ENCODE measurements at regions not wholly inside any gene's neighbourhood (a gene's known extent, or its start where the extent isn't known, plus 50 kb on each side); places are given as distances from the start of the nearest gene placed in this dataset.
A peak's percentile ranks its signal among the peaks of the same experiment; 100 is the strongest.

DNA sequence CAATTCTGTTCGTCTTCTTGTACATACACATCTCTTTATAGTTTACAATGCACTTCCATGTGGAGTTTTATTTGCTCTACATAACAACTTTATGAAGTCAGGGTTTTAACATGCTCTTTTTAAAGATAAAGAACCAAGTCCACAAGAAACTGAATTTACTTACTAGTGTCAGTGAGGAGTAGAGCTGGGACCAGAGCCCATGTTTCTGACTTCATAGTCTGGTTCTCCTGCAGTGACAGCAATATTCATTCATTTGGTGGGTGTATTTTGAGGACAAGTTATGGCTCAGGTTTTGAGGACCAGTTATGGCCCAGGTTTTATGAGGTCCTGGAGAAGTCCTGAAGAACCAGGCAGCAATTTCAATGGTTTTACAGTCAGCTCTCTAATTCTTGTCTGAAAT lies 481.9 kb upstream of the TNC start:
- DNase-seq (ENCODE audit: low read depth) = no peak

DNA sequence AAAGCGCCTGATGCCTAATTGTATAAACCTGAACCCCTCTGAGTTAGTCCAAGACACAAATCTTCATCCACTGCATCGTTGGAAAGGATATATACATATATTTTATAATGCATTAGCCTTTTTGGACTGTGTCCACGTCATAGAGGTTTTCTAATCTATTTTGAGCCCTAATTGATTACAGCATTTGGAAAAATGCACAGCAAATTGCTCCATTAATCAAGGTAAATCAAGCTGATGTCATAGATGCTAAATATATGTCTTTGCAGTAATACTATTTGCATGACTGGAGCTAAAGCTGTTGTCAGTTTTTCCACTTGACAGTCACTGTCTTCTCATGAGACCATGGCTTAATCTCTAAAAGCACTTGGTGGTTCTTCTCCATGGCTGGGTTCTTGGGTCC lies 483.5 kb upstream of the TNC start:
- no peak for DNase-seq (ENCODE audit: low read depth)

DNA sequence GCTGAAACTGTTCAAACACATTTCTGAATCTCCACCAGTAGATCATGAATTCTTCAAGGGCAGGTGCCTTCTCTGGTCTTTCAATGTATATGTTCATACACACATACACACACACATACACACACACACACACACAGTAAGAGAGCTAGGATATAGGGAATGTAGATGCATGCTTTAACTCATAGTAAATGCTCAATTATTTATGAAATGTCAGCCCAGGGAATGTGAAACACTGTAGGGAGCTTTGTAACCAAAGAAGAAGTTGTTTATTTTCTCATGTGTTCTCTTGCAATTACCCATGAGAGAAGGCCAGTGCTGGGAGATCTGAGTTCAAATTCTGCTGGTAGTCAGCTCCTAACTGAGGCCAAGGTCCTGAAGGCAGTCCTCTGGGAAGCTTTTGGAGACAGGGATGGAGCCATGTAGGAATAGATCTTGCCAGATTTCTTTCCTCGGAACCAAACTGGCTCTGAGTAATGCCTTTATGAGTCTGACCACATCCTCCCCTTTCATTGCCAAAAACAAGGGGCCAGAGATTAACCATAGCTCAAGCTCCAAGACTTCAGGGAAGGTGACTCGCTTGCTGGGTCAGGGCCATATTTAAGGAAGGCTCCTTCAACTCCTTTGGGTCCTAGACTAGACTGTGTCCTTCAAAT lies 487.0 kb upstream of the TNC start:
- DNase-seq (ENCODE audit: low read depth) = peak; percentile 71

DNA sequence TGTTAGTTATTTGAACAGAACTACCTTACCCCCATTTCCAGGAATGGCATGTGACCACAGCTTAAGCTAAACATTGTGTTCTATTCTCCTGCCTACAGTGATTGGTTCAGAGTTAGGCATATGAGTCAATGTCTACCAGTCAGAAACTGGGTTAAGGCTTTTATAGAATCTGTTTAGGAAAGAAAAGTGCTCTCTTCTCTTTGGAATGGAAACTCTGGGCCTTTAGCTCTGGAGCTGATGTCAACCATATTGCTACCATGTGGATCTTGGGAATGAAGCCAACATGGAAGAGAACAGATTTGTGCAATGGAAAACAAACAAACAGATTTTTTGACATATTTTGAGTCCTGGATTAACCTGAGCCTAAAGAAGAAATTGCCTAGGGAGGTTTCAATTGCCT lies 488.9 kb upstream of the TNC start:
- DNase-seq (ENCODE audit: low read depth) = no peak

DNA sequence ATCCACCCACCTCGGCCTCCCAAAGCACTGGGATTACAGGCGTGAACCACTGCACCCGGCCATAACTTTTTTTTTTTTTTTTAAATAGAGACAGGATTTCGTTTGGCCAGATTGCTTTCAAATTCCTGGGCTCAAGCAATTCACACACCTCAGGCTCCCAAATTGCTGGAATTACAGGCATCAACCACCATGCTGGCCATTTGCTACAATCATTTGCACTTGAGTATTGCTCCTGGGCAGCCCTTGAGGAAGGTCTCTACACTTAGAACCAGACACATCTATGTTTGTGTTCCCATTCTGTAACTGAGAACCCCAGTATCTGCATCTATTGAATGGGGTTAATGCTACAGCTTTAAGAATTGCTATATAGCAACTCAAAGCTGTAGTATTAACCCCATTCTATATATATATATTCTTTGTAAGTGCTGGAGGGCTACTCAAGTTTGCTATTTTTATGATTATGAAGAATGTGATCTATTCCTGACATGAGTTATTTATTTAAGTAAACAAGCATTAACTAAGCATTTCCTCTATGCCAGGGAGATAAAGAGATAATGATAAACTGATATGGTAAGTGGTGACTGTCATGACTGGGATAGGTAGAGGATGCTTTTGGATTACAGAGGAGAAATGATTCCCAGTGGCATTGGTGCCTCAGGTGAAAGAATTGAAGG lies 496.5 kb upstream of the TNC start:
- DNase-seq (ENCODE audit: low read depth) = no peak

DNA sequence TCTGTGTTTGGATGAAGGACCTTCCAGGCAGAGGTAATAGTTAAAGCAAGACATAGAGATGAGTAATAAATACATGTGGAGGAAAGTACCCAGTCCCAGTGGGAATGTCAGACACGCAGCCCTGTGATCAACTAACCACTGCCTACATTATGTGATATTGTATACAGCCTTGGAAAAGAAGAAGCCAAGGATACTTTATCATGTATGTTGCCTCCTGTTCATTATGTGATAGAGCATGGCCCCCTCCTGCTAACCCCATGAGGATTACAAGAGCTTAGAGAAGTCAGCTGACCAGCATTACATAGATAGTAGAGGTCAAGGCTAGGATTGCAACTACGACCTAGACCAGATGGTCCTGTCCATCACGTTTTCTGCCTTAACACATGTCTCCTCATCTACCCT lies 497.0 kb upstream of the TNC start:
- DNase-seq (ENCODE audit: low read depth) = peak; percentile 63

DNA sequence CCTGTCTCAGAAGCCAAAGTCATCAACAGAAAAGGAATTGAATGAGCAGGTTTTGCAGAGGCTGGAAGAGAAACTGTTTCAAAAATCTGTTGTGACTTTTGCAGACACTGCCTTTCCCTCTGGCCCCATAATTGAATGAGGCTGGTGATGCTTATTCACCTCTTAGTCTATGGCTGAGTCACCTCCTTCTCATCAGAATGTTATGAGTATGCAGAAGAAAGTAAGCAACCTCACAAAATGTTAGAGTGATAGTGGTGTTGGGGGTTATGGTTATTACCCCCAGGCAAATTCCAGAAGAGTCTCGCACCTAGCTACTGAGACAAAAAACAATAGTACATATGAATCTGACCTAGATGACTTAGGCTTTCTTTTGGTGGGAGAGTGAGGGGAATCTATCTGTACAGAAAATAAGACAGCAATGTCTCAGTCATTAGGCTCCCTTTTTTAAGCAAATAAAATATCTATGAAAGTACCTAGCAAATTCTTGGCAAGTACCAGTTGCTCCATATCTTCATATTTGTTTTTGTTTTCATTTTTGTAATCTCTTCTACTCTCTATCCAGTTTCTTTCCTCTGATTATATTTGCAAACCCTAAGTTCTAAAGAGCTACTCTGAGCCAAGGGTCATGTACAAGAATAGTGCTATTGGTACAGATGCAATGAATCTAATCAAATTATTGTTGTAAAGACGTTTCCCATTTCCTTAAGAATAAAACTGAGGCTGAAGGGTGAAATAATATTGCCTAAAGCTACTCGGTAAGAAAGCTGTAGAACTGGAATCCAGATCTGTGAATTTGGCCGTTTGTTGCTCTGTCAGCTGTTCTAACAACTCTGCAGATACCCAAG lies 498.1 kb upstream of the TNC start:
- peak; percentile 37 for DNase-seq (ENCODE audit: low read depth)

DNA sequence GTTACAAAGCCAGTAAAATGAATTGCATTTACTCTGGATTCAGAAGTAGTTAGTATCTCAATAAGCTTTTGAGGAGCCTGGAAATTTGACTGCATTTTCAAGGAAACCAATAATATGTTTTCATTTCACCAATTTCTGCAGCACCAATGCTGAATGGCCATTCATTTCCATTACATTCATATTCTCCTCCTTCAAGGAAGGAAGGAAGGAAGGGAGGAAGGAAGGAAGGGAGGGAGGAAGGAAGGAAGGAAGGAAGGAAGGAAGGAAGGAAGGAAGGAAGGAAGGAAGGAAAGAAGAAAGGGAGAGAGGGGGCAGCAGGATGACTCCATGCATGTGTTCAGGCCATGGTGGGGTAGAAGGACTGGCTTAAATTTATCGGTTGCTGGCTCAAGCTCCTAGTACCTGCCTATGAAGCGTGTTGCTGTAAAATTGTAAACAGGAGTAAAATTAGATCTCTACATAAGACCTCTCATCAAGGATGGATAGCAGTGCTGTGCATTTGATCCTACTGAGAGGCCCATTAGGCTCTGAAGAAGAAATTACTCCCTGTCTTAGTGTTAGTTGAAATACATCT lies 498.8 kb upstream of the TNC start:
- no peak for DNase-seq (ENCODE audit: low read depth)

DNA sequence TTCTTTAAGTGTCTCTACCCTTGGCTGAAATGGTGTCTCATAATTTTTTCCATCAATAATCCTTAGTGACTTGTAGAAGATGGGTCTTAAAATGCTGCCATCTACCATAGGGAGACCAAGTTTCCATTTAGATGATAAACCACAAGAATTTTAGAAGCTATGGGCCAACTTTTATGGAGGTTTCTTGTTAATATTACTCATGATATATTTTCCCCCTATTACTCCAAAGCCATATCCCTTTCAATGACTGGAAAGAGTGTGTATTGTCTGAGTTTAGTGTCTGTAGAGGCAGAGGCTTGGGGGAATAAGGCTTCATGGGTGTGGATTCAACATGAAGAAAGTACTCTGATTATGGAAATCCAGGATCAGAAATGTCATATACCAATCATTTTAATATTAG lies 507.3 kb upstream of the TNC start:
- no peak for DNase-seq (ENCODE audit: low read depth)

DNA sequence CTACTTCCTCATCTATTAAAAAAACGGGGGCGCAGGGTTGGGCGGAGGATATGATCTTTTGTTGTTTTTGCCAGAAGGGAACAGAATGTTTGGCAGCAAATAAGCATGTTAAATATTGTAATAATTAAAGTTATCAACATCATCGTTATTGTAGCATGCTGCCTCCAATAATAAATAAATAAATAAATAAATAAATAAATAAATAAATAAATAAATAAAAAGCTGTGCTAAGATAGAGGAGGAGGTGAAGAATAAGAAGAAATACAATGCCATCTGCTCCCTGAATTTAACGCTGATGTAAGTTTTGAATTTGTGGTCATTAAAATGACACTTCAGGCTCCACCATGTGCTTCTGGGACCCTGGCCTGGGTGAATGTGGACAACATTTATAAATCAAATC lies 508.0 kb upstream of the TNC start:
- no peak for DNase-seq (ENCODE audit: low read depth)

DNA sequence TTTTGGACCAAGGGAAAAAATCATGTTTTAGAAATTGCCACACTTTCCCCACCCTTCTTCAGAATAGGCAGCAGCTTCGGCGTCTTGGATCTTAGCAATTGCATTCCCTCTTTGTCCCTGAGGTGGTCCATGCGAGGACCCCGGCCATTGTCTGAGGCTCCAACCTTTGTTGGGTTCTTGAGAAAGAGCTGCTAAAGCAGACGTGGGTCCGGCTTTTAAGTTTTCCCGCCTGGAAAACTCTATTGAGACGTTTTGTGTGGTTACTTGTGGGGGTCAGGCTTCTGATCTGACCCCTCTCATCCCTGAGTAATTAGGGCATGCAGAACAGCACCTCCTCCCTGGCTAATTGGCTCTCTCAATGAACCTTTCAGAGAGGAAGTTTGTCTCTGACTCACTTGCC lies 509.6 kb upstream of the TNC start:
- no peak for DNase-seq (ENCODE audit: low read depth)

DNA sequence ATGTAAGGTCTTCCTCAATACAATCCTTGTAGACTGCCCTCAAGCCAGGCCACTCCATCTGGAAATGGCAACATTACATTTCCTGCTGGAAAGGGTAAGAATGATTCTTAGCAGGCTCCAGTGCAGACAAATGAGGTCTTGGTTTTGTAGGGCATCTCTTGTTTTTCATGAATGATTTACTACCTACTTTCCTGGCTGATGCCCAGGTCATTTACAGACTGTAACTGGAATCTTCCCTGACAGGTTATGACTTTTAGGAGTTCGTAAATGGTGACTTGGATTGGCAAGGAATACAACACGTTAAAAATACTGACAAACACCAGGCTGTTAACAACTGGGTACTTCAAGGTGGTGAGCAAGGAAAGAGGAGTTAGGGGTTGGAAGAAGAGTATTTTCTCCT lies 510.5 kb upstream of the TNC start:
- DNase-seq (ENCODE audit: low read depth) = no peak

DNA sequence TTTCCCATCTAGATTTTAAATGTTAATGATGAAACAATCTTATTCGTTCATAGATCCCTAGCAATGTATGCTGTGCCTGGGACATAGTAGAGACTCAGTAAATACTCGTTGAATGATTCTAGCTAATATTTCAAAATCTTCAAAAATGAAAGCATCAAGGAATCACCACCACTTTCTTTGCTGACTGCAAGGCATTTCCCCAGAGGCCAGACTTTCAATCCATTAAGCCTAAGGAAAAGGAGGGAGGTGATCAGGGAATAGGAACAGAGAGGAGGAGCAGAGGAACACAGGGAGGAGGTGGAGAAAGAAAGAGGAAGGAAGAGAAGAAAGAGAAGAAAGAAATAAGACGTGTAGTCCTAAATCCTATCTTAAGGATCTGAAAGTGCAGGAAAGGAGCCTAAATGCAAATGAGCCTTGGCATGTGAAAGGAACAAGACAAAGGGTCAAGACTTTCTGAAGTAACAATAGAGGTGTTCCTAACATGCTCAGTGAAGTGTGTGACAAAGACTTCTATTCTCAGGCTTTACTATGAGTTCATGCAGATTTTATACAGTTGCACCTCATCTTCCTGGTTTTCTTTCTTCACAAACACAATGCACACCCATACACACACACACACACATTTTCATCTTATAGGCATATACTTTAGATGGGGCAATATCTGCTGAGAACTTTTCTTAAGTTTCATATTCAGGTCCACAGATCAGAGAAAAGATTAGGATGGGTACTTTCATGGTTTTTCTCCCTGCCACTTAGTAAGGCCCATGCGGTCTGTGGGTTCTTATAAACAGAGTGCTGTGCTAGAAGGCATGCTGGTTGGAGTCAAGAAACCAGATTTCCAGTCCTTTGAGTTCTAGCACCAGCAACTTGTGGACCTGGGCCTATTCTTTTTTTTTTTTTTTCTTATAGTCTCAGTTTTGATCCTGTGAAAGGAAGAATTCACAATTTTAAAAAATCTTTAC lies 512.2 kb upstream of the TNC start:
- DNase-seq (ENCODE audit: low read depth) = no peak

DNA sequence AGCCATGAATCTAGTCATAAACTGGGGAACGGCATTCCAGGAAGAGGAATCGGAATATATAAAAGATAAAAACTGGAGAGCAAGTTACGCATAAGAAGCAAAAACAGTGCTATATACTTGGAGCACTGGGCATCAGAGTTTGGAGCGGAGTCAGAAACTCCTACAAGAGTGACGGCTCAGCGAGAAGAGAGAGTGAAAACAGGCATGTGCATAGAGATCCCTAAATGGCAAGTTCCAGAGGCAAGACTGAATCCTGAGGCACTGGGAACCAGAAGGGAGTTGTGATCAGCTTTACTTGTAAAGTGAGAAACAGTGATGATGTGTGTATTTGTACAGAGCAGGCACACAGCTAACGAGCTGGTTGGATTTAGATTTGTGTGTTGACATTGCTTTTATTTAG lies 514.4 kb upstream of the TNC start:
- DNase-seq (ENCODE audit: low read depth) = no peak

DNA sequence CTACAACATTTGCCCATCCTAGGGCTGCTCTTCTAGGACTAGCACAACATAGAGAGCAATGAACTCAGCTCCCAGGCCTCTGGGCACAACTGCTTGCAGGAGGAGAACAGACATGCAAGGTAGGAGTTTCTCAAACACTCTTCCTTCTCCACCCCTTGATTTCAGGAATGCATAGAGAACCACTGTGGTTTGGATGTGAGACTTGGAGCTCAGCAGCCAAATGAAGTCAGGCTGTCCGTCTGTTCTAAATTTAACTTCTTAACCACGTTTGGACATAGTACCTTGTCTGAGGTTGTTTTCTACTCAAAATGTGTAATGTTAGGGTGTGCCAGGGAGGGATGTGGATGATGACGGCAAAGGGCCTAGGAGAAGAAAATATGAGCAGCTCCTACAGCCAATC lies 515.1 kb upstream of the TNC start:
- peak; percentile 71 for DNase-seq (ENCODE audit: low read depth)

DNA sequence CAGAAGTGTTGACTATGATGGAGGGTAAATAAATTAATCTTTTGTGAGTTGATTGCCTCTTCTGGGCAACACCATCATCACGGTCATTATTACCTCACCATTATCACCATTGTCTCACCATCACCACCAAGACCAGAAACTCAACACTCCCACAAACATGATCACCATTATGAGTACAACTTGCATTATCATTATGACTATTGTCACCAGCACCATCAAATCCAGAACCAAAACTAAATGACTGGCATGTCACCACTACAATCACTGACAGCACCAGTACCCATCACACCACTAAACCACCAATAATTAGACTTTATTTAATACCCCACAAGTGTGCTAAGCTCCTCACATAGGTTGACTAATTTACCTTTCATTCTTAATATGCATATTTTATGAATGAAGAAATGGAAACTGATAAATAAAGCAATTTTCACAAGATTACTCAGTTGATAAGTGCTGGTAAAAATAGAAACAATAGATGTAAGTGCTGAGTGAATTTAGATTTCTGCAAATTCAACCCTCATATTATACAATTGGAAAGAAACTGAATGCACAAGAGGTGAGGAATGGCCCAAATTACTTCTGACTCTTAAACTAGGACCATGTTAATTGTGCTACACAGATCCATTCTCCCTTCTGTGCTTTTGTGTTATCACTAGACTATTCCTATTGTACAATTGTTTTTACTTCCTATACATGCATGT lies 517.8 kb upstream of the PAPPA start:
- no peak for DNase-seq (ENCODE audit: low read depth)

DNA sequence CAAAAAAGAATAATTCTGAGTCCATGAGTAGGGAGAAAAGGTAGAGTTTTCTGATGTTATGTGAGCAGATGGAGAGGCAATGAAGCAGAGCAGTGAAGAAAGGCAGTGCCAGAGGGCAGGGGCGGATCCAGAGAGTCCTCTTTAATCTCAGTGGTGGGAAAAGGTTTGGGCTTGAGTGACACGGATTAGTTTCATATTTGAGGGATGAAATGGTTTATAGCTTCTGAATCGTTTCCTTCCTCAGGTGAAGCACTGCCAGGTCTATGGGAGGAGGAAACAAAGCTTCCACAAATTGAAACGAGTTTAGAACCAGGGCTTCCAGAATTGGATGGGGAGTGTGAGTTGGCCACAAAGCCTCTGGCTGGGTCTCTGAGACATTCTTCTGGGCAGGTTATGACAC lies 517.0 kb upstream of the PAPPA start:
- DNase-seq (ENCODE audit: low read depth) = no peak

DNA sequence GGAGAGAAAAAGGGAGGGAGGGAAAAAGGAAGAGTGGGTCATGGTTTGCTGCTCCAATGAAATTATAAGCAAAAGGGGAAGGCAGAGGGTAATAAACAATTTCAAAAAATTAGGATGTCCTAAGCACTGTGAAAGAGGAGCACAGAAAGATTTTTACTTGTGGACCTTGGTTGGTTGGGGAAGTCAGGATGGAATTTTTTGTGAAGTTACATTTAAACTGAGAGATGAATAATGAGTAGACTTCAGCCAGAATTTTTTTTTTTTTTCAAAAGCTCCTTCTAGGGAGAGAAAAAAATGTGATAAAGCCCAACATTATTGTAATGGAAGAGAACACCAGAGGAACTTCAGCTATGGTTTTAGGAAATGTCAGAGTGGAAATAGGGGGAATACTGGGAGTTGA lies 515.9 kb upstream of the PAPPA start:
- no peak for DNase-seq (ENCODE audit: low read depth)

DNA sequence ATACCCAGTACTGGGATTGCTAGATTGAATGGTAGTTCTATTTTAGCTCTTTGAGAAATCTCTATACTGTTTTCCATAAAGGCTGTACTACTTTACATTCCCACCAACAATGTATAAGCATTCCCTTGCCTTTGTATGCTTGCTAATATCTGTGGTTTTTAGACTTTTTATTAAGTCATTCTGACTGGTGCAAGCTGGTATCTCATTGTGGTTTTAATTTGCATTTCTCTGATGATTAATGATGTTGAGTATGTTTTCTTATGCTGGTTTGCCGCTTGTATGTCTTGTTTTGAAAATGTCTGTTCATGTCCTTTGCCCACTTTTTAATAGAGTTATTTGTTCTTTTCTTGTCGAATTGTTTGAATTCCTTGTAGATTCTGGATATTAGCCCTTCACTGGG lies 512.7 kb upstream of the PAPPA start:
- peak; percentile 45 for DNase-seq (ENCODE audit: low read depth)

DNA sequence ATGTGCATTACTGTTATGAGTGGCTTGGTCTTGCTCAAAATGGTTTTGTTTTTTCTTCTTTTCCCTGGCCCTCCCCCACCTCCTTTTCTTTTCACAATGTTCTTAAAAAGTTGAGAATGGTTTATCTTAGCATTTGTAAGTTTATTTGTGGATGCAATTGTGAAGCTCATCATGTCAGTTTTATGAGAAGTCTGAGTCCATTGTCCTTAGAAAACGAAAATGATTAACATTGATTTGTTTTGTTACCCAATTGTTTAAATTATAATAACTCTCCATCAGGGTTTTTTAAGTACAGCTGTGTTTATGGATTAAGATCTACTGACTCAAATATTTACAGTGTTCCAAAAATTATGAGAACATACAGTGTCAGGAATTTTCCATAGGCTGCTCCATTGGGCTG lies 511.3 kb upstream of the PAPPA start:
- no peak for DNase-seq (ENCODE audit: low read depth)
